ENCODE measurements at regions not wholly inside any gene's neighbourhood (a gene's known extent, or its start where the extent isn't known, plus 50 kb on each side); places are given as distances from the start of the nearest gene placed in this dataset.

DNA sequence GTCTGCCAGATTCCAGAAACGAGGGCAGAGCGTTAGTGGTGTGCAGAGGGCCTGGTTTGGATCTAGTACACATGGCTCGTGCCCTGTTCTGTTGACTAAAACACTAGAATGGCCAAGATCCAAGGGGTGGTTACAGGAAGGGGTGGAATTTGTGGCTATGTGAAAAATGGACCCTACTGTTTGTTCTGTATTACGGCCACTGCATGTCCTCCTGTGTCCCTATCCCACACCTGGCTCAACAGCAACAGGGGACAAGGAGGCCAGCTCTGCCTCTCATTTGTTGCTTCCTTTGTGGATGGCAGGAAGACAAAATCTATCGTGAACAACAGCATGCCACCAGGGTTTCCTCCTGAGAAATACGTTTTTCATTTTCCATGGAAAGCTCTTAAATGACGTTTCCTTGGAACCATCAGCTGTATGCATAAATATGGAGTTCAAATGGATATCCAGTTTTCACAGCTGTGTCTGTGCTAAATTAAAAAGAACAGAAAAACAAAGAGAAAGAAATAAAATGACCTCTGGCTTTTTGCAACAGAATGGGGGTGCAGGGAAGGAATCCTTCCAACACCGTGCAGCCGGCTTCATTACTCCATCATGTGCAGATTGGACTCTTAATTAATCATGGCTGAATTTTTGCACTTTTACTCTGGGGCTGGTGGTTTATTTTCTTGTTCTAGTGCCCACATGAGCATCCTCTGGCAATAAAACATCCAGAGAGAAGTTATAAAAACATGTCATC lies 318.9 kb downstream of the CXCL12 start:
- TF ChIP-seq, protein P1, sequence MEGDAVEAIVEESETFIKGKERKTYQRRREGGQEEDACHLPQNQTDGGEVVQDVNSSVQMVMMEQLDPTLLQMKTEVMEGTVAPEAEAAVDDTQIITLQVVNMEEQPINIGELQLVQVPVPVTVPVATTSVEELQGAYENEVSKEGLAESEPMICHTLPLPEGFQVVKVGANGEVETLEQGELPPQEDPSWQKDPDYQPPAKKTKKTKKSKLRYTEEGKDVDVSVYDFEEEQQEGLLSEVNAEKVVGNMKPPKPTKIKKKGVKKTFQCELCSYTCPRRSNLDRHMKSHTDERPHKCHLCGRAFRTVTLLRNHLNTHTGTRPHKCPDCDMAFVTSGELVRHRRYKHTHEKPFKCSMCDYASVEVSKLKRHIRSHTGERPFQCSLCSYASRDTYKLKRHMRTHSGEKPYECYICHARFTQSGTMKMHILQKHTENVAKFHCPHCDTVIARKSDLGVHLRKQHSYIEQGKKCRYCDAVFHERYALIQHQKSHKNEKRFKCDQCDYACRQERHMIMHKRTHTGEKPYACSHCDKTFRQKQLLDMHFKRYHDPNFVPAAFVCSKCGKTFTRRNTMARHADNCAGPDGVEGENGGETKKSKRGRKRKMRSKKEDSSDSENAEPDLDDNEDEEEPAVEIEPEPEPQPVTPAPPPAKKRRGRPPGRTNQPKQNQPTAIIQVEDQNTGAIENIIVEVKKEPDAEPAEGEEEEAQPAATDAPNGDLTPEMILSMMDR (IDR thresholded peaks at IDR 0.05): no peak
- no peak for TF ChIP-seq POLR2AphosphoS5 (IDR thresholded peaks at IDR 0.05)
